AG10803 (cell line): ENCODE measurements at regions not wholly inside any gene's neighbourhood (a gene's known extent, or its start where the extent isn't known, plus 50 kb on each side); places are given as distances from the start of the nearest gene placed in this dataset.
"Not testable (repeated sequence)": the region's sequence is repeated elsewhere in the genome, so short reads cannot be mapped to it uniquely, and the experiment has no call there.

Source experiments
- DNase-seq: peaks from one replicate; pipeline ENCODE4 v3.0.0; 2010; ENCODE audit warnings: low read depth
- H3K4me3 ChIP-seq: 2 replicates; pipeline ENCODE4 v1.5.1; 2011; ENCODE audit warnings: mild to moderate bottlenecking, low read length, control low read depth
- CTCF ChIP-seq: conservative IDR thresholded peaks from 2 replicates; pipeline ENCODE4 v1.5.1; 2011; ENCODE audit warnings: mild to moderate bottlenecking, low read length, control low read depth, inconsistent platforms

GRCh38 chr1:68777851-68778250, 281.0 kb upstream of the DEPDC1 start:
- no peak for TF ChIP-seq CTCF
- no peak for DNase-seq
- no peak overlapping the region for H3K4me3 ChIP-seq

GRCh38 chr1:68779841-68780240, 283.0 kb upstream of the DEPDC1 start:
- H3K4me3 ChIP-seq, result not testable (repeated sequence)

GRCh38 chr1:68780919-68781318, 284.0 kb upstream of the DEPDC1 start:
- no peak for TF ChIP-seq CTCF
- DNase-seq, result no peak
- H3K4me3 ChIP-seq, result no peak overlapping the region

More at GRCh38 chr1:68779841-68780240, 283.0 kb upstream of the DEPDC1 start:
- not testable (repeated sequence) for DNase-seq

- DNase-seq, result no peak
- no peak for TF ChIP-seq CTCF
- no peak overlapping the region for H3K4me3 ChIP-seq
These were observed 286.0 kb upstream of the DEPDC1 start for GRCh38 chr1:68782890-68783289.

GRCh38 chr1:68785328-68785727, 288.4 kb upstream of the DEPDC1 start:
- no peak overlapping the region for H3K4me3 ChIP-seq
- TF ChIP-seq CTCF, result no peak
- no peak for DNase-seq

GRCh38 chr1:68788762-68789161, 291.9 kb upstream of the DEPDC1 start:
- no peak for DNase-seq
- no peak for TF ChIP-seq CTCF
- no peak overlapping the region for H3K4me3 ChIP-seq

GRCh38 chr1:68791800-68792199, 294.9 kb upstream of the DEPDC1 start:
- no peak for TF ChIP-seq CTCF
- no peak for DNase-seq
- H3K4me3 ChIP-seq, result no peak overlapping the region

- DNase-seq, result no peak
- TF ChIP-seq CTCF, result no peak
- H3K4me3 ChIP-seq, result no peak overlapping the region
These were observed 299.1 kb upstream of the DEPDC1 start for GRCh38 chr1:68795956-68796355.
